Stimulated activated CD4-positive, alpha-beta T cell treated with anti-CD3 and anti-CD28 coated beads, Interleukin-4, amount 100 ng/mL, for 48 hours (primary cell): ENCODE measurements at regions not wholly inside any gene's neighbourhood (a gene's known extent, or its start where the extent isn't known, plus 50 kb on each side); places are given as distances from the start of the nearest gene placed in this dataset.

ENCODE experiments used
- DNase-seq, 2 donors: peaks; one replicate each; pipeline ENCODE4 v3.0.0-alpha.2; 2020; ENCODE audit warnings: low read depth in 2 of 2

DNA sequence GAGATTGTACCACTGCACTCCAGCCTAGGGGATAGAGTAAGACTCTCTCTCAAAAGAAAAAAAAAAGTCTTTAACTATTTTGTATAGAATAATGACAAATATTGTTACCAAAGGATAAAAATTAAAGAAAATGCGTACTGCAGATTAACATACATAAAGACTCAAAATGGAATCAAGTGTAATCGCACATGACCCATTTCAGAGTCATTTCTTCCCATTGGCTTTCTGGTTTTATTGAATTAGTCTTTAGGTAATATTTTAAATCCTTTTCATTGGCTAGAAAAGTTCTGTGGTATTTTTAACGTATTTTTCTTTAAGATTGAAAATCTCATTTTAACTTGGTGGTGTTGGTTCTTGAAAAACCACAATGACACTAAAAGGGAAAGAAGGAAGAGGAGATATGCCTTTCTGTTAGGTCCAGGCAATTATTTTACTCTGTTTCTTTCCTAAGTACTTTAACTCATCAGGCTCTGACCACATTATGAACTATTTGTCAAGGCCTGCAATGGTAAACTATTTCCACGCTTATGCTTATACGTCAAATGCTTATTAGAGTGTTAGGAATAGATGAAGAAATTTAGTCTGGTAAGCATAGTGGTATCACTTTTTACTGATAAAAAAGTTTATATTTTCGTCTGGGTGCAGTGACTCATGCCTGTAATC, 52.3 kb downstream of the PLEKHG1 start:
- no peak for DNase-seq

- no peak for DNase-seq
Observed at GRCh38 chr6:150652848-150653613, 53.3 kb downstream of the PLEKHG1 start.

- DNase-seq, result no peak
Observed at GRCh38 chr6:150654608-150655007, 54.9 kb downstream of the PLEKHG1 start.

DNA sequence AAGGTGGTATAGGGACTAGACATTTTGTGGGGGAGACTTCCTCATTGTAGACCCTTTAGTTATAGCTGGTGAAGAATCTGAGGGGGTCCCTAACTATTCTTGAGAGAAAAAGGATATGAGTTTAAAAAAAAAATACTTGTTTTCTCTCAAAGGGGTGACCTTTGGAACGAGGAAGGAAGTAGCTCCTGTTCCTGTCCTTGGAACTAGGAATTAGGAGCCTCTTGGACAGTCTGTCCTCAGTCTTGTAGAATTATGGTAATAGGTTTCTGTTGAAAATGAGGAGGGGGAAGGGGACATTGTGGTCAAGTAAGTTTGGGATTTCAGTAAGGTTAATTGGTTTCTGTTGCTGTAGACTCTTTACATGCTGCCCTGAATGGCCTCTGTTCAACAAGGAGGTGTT, 56.5 kb downstream of the PLEKHG1 start:
- DNase-seq, result no peak

DNA sequence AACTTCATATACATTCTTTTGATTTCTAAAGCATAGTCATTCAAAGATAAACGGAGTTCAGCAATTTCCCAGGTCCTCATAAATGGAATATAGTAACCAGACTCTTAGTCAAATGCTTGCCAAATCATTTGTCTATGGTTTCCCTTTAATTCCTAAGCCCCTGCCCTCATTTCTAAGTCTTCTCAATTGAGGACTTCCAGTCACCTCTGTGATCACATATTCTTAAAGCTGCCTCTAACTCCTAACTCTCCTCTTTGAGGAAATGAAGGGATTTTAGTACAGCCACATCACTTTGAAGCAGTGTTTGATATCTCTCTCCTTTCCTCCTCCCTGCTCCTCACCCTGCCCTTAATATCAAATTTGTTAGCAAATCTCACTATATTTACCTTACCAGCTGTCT, 58.7 kb downstream of the PLEKHG1 start:
- DNase-seq, result no peak

- DNase-seq, result no peak
Observed at GRCh38 chr6:150659046-150659763, 59.5 kb downstream of the PLEKHG1 start.

- DNase-seq, result no peak
Observed at GRCh38 chr6:150661216-150662007, 61.7 kb downstream of the PLEKHG1 start.

GRCh38 chr6:150662814-150663213, 63.1 kb downstream of the PLEKHG1 start:
- DNase-seq, result no peak

GRCh38 chr6:150664091-150664490, 64.4 kb downstream of the PLEKHG1 start:
- DNase-seq, result no peak

DNA sequence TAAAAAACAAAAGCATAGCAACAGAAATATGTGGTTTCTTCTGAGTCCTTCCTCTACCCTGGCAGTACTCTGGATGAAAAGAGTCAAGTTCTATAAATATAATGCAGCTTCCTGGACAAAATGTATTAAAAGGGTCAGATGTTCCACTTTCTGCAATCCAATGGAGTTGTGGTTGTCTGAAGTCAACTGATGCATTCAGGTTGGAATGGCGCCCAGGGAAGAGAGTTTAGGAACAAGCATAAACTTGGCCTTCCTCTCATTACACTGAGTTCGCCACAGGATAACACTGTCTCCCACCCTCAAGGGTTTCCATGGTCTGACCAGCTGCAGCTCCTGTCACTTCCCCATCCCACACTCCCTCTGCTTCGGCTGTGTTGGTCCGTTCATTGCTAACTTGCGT, 66.4 kb downstream of the PLEKHG1 start:
- no peak for DNase-seq

DNA sequence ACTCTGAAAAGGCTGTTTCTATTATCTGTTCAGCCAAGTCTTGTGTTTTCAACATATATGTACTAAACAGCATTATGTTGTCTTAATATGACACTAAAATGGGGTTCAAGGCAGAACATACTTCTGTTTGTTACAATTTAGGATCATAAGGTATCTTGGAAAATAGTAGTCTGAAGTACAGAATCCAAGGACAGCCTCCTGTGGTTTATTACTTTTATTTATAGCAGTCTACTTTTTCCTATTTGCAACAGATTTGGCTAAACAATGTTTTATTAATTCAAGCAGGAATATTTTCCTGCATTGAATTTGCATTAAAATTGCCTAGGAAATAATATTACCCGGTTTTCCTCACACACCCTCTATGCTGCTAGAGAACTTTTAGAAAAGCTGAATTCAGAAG, 67.7 kb downstream of the PLEKHG1 start:
- no peak for DNase-seq

- no peak for DNase-seq
Observed at GRCh38 chr6:150667977-150668716, 68.5 kb downstream of the PLEKHG1 start.

DNA sequence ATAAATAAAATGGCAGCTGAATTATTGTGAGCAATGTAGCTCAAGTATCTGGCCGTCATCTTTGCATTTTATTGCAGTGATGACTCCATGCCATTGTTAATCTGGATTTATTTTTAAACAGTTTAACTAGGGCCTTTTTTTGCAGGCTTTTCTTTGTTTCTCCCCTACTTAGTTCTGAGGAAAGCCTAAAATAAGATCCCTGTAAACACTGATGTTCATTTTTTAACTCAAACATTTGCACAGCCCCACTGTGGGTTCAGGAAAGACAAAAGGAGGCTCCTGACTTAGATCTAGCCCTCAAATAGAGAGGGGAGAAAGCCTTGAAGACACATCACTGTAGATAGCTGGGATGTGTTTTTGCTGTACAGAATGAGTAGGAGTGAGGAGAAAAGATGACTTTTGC, 69.2 kb downstream of the PLEKHG1 start:
- DNase-seq, result no peak

- DNase-seq, result no peak
Observed at GRCh38 chr6:150670311-150670710, 70.6 kb downstream of the PLEKHG1 start.

GRCh38 chr6:150672800-150673199, 73.1 kb downstream of the PLEKHG1 start:
- DNase-seq, result no peak

DNA sequence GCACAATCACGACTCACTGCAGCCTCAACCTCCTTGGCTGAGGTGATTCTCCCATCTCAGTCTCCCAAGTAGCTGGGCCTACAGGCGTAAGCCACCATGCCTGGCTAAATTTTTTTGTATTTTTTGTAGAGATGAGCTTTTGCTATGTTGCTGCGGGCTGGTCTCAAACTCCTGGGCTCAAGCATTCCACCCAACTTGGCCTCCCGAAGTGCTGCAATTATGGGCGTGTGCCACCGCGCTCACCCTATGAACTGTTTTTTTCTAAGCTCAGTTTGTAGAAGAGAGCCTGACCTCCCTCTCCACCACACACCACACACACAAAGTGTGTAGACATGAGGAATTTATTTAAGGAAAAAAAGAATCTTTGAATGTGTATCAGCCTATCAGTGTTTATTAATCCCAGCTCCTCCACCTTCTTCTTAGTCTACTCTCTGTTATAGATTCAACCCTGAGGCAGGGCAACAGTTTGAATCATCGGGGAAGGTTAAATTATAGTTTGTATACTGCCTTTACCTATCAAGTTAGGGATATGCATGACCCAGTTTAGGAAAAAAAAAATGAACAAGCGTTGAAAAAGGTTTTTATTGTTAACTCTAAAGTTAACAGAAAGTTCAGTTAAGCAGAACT, 74.1 kb downstream of the PLEKHG1 start:
- no peak for DNase-seq

- no peak for DNase-seq
Observed at GRCh38 chr6:150676344-150676743, 76.7 kb downstream of the PLEKHG1 start.

GRCh38 chr6:150676772-150677171, 77.1 kb downstream of the PLEKHG1 start:
- no peak for DNase-seq

GRCh38 chr6:150680510-150680909, 80.8 kb downstream of the PLEKHG1 start:
- DNase-seq, result no peak

GRCh38 chr6:150681578-150682395, 82.1 kb downstream of the PLEKHG1 start:
- no peak for DNase-seq
